ENCODE measurements at regions not wholly inside any gene's neighbourhood (a gene's known extent, or its start where the extent isn't known, plus 50 kb on each side); places are given as distances from the start of the nearest gene placed in this dataset.

GRCh38 chr16:77496934-77497333 lies 62.1 kb upstream of the ADAMTS18 start:
- ATAC-seq (no peak), DNase-seq (ENCODE audit: low read depth in 1 of 2, low spot score in 1 of 2) (no peak), FAIRE-seq (no peak)
- H3K4me3 ChIP-seq, result no peak overlapping the region
- CTCF ChIA-PET, result no interaction called here
- H3K4me2 ChIP-seq, result no peak overlapping the region
- H3K27ac ChIP-seq, result no peak overlapping the region
- TF ChIP-seq, protein P1, sequence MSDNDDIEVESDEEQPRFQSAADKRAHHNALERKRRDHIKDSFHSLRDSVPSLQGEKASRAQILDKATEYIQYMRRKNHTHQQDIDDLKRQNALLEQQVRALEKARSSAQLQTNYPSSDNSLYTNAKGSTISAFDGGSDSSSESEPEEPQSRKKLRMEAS (IDR thresholded peaks at IDR 0.05), result no peak
- no peak for TF ChIP-seq RARB (CRISPR knock-in tag; IDR thresholded peaks at IDR 0.05)
- no peak for TF ChIP-seq CBX2 (IDR thresholded peaks at IDR 0.05; ENCODE audit: borderline replicate concordance, low read depth)
- no peak for TF ChIP-seq NPAS2 (CRISPR knock-in tag; IDR thresholded peaks at IDR 0.05; ENCODE audit: borderline replicate concordance)
- no peak for TF ChIP-seq HOXB13 (CRISPR knock-in tag; IDR thresholded peaks at IDR 0.05; ENCODE audit: low read depth)
- no peak for TF ChIP-seq RCOR1 (IDR thresholded peaks at IDR 0.05; ENCODE audit: low read depth, low read length)
- no peak for TF ChIP-seq EP300 (IDR thresholded peaks at IDR 0.05)
- TF ChIP-seq RNF2 (IDR thresholded peaks at IDR 0.05; ENCODE audit: borderline replicate concordance, low read depth), result no peak
- no peak for TF ChIP-seq GATA3 (IDR thresholded peaks at IDR 0.05; ENCODE audit: borderline replicate concordance)
- no peak for TF ChIP-seq NFE2L2 (conservative IDR thresholded peaks at IDR 0.05; ENCODE audit: low read length)
- TF ChIP-seq KDM1A (IDR thresholded peaks at IDR 0.05; ENCODE audit: low read depth), result no peak
- TF ChIP-seq MAZ (IDR thresholded peaks at IDR 0.05; ENCODE audit: borderline replicate concordance, low read depth, low read length), result no peak
- no peak for TF ChIP-seq JUNB (IDR thresholded peaks at IDR 0.05)
- TF ChIP-seq FOXS1 (CRISPR knock-in tag; IDR thresholded peaks at IDR 0.05), result no peak
- no peak for TF ChIP-seq HEYL (CRISPR knock-in tag; IDR thresholded peaks at IDR 0.05)
- TF ChIP-seq FOSB (CRISPR knock-in tag; IDR thresholded peaks at IDR 0.05), result no peak
- no peak for TF ChIP-seq CHD4 (IDR thresholded peaks at IDR 0.05; ENCODE audit: borderline replicate concordance)
- no peak for TF ChIP-seq FOSL2 (IDR thresholded peaks at IDR 0.05)
- TF ChIP-seq FOSL2 (CRISPR knock-in tag; IDR thresholded peaks at IDR 0.05), result no peak
- no peaks in the 10 kb centered on the region for H3K9me3 ChIP-seq
- WGBS (ENCODE audit: missing lambda C conversion rate), result 7% methylated on average over 2 of the region's 2 CpGs
- H3K4me1 ChIP-seq, result 0 out of 3 replicates have a peak, but pooled peaks cover 4% of the 10 kb centered on the region
- POLR2A ChIA-PET, result no interaction called here

DNA sequence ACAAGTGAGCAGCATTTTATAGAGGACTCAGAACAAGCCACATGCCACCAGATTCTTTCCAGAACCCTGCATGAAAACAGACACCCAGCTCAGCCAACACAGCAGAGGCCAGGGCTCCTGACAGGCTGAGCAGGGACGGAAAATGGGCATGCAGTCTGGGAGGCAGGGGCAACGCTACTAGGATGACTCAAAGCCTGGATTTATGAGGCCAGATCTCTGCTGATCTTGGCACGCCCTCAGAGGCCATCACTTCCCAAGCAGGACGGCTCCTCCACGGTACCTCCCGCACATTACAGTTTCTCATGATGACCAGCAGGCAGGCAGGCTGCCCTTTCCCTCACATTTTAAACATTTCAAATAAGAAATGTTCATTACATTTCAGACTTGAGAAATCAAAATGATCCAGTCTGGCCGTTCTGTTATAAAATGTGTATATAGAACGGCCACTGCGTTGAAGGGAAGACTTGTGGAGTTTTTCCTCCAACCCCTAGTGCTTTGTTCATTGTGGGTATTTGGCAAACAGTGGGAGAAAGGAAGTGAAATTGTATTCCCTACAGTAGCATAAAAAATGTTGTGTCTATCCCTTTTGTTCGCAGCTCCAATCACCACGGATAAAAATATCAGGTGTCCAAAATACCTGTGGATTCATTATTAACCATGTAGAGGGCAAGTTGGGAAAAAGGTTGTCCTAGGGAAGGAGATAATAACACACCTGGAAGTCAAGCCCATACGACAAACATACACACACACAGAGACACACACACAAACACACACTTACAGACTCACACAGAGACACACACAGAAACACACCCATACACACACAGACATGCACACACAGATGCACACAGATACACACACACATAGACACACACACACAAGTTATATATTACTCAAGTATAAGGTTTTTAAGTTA lies 64.8 kb upstream of the ADAMTS18 start:
- no peaks in the 10 kb centered on the region for H3K9me3 ChIP-seq
- 0 out of 3 replicates have a peak, but pooled peaks cover 4% of the 10 kb centered on the region for H3K4me1 ChIP-seq
- FAIRE-seq, result no peak
- H3K4me3 ChIP-seq, result no peak overlapping the region
- no peak overlapping the region for H3K27ac ChIP-seq
- POLR2A ChIA-PET, result no interaction called here
- peak; percentile 6 to 36 for DNase-seq (ENCODE audit: low read depth in 1 of 2, low spot score in 1 of 2)
- CTCF ChIA-PET, result interaction anchor here (0.9 kb wide), 1 partner anchor 263 kb away, joined by 3 read pairs; no protein-coding TSS in a partner anchor
- 0 out of 3 replicates have a peak overlapping the region, but pooled peaks have one; percentile 28 for H3K4me2 ChIP-seq
- 30% methylated on average over 12 of the region's 12 CpGs for WGBS (ENCODE audit: missing lambda C conversion rate)
- peak; percentile 70 to 76; a peak in 4 of 6 replicates for ATAC-seq
- TF ChIP-seq USF2 (IDR thresholded peaks at IDR 0.05), result no peak
- no peak for TF ChIP-seq NFE2L2 (conservative IDR thresholded peaks at IDR 0.05; ENCODE audit: low read length)
- TF ChIP-seq EHF (CRISPR knock-in tag; IDR thresholded peaks at IDR 0.05), result no peak
- TF ChIP-seq KDM1A (IDR thresholded peaks at IDR 0.05; ENCODE audit: low read depth), result no peak
- TF ChIP-seq HEYL (CRISPR knock-in tag; IDR thresholded peaks at IDR 0.05), result no peak
- TF ChIP-seq, protein P2, sequence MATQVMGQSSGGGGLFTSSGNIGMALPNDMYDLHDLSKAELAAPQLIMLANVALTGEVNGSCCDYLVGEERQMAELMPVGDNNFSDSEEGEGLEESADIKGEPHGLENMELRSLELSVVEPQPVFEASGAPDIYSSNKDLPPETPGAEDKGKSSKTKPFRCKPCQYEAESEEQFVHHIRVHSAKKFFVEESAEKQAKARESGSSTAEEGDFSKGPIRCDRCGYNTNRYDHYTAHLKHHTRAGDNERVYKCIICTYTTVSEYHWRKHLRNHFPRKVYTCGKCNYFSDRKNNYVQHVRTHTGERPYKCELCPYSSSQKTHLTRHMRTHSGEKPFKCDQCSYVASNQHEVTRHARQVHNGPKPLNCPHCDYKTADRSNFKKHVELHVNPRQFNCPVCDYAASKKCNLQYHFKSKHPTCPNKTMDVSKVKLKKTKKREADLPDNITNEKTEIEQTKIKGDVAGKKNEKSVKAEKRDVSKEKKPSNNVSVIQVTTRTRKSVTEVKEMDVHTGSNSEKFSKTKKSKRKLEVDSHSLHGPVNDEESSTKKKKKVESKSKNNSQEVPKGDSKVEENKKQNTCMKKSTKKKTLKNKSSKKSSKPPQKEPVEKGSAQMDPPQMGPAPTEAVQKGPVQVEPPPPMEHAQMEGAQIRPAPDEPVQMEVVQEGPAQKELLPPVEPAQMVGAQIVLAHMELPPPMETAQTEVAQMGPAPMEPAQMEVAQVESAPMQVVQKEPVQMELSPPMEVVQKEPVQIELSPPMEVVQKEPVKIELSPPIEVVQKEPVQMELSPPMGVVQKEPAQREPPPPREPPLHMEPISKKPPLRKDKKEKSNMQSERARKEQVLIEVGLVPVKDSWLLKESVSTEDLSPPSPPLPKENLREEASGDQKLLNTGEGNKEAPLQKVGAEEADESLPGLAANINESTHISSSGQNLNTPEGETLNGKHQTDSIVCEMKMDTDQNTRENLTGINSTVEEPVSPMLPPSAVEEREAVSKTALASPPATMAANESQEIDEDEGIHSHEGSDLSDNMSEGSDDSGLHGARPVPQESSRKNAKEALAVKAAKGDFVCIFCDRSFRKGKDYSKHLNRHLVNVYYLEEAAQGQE (IDR thresholded peaks at IDR 0.05), result no peak
- TF ChIP-seq ZC3H11A (IDR thresholded peaks at IDR 0.05), result no peak
- TF ChIP-seq ZNF302 (CRISPR knock-in tag; IDR thresholded peaks at IDR 0.05), result no peak
- no peak for TF ChIP-seq FOXS1 (CRISPR knock-in tag; IDR thresholded peaks at IDR 0.05)
- TF ChIP-seq, protein P3, sequence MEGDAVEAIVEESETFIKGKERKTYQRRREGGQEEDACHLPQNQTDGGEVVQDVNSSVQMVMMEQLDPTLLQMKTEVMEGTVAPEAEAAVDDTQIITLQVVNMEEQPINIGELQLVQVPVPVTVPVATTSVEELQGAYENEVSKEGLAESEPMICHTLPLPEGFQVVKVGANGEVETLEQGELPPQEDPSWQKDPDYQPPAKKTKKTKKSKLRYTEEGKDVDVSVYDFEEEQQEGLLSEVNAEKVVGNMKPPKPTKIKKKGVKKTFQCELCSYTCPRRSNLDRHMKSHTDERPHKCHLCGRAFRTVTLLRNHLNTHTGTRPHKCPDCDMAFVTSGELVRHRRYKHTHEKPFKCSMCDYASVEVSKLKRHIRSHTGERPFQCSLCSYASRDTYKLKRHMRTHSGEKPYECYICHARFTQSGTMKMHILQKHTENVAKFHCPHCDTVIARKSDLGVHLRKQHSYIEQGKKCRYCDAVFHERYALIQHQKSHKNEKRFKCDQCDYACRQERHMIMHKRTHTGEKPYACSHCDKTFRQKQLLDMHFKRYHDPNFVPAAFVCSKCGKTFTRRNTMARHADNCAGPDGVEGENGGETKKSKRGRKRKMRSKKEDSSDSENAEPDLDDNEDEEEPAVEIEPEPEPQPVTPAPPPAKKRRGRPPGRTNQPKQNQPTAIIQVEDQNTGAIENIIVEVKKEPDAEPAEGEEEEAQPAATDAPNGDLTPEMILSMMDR (IDR thresholded peaks at IDR 0.05), result no peak
- no peak for TF ChIP-seq CBX8 (IDR thresholded peaks at IDR 0.05)
- TF ChIP-seq FOSB (CRISPR knock-in tag; IDR thresholded peaks at IDR 0.05), result no peak
- no peak for TF ChIP-seq RNF2 (IDR thresholded peaks at IDR 0.05; ENCODE audit: borderline replicate concordance, low read depth)
- TF ChIP-seq, protein P4, sequence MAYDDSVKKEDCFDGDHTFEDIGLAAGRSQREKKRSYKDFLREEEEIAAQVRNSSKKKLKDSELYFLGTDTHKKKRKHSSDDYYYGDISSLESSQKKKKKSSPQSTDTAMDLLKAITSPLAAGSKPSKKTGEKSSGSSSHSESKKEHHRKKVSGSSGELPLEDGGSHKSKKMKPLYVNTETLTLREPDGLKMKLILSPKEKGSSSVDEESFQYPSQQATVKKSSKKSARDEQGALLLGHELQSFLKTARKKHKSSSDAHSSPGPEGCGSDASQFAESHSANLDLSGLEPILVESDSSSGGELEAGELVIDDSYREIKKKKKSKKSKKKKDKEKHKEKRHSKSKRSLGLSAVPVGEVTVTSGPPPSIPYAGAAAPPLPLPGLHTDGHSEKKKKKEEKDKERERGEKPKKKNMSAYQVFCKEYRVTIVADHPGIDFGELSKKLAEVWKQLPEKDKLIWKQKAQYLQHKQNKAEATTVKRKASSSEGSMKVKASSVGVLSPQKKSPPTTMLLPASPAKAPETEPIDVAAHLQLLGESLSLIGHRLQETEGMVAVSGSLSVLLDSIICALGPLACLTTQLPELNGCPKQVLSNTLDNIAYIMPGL (CRISPR knock-in tag; IDR thresholded peaks at IDR 0.05; ENCODE audit: borderline replicate concordance), result no peak
- TF ChIP-seq, protein P1 (IDR thresholded peaks at IDR 0.05), result no peak
- no peak for TF ChIP-seq GATA3 (IDR thresholded peaks at IDR 0.05; ENCODE audit: borderline replicate concordance)
- TF ChIP-seq SREBF2 (IDR thresholded peaks at IDR 0.05), result no peak
